GM12892 (cell line): ENCODE measurements at regions not wholly inside any gene's neighbourhood (a gene's known extent, or its start where the extent isn't known, plus 50 kb on each side); places are given as distances from the start of the nearest gene placed in this dataset.

Experiments used
- POLR2AphosphoS5 ChIP-seq: IDR thresholded peaks from 2 replicates; pipeline ENCODE4 v1.6.1; 2011; ENCODE audit warnings: low read depth, low read length, control low read depth
- TAF1 ChIP-seq: IDR thresholded peaks from 2 replicates; pipeline ENCODE4 v1.6.1; 2011; ENCODE audit warnings: low read depth, mild to moderate bottlenecking, control low read depth, low read length, borderline replicate concordance

- TF ChIP-seq TAF1, result no peak
- TF ChIP-seq POLR2AphosphoS5, result no peak
Observed at GRCh38 chr2:212908031-212908430, 243.4 kb downstream of the IKZF2 start.
